KG1 (cell line): ENCODE measurements at regions not wholly inside any gene's neighbourhood (a gene's known extent, or its start where the extent isn't known, plus 50 kb on each side); places are given as distances from the start of the nearest gene placed in this dataset.
A peak's percentile ranks its signal among the peaks of the same experiment; 100 is the strongest.

Experiments used
- DNase-seq: peaks from one replicate; lab custom pipeline; 2025; lab: John Stamatoyannopoulos, UW

DNA sequence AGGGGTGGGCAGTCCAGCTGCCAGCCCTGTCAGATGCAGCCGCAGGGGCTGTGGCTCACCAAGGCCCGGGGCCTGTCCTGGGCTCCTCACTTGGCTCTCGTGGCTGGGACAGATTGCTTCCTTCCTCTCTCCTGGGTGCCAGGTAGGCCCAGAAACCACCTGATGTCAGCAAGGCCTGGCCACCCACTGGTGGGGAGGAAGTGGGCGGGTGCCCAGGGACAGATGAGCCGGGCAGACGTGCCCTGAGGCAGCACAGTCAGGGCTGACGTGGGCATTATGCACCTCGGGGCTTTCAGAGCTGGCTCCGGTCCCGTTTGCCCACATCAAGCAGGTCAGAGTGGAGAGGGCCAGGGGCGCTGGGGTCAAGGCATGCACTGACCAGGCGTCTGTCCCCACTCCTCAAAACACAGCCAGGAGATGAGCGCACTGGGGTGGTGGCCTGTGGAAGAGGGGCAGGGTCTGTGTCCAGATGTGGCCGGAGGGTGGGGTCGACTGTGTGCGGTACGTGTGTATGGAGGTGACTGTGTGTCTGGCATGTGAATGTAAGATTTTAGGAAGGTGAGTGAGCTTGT, 133.2 kb upstream of the PTPN1 start:
- no peak for DNase-seq

DNA sequence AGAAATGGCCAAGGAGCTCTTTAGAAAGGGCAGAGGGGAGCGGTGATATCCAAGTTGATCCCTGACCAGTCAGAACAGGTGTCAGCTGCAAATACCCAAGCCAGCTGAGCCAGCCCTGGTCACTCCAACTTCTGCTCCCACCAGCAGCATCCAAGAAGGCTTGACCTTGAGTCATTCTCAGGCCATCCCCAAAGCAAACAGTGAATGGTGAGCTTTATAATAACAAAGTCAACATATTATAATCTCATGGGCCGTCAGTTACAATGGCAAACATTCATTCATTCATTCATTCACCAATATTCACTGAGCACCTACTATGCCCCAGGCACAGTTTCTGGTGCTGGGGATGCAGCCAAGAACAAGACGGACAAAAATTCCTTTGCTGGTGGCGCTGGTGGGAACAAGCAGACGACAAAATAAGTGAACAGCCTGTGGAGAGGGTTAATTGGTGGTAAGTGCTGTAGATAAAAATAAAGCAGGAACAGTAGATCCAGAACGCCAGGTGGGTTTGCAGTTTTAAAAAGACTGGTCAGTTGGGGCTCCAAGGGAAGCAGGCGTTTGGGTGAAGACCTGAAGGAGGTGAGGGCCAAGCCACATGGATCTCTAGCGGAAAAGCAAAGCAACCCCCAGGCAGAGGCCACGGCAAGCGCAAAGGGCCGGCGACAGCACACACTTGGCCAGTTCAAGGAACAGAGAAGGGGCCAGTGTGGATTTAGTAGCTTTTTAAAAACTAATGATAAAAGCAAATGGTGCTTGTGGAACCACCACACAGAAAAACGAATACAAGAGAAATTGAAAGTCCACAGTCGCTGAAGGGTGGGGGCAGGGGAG, 131.8 kb upstream of the PTPN1 start:
- no peak for DNase-seq

DNA sequence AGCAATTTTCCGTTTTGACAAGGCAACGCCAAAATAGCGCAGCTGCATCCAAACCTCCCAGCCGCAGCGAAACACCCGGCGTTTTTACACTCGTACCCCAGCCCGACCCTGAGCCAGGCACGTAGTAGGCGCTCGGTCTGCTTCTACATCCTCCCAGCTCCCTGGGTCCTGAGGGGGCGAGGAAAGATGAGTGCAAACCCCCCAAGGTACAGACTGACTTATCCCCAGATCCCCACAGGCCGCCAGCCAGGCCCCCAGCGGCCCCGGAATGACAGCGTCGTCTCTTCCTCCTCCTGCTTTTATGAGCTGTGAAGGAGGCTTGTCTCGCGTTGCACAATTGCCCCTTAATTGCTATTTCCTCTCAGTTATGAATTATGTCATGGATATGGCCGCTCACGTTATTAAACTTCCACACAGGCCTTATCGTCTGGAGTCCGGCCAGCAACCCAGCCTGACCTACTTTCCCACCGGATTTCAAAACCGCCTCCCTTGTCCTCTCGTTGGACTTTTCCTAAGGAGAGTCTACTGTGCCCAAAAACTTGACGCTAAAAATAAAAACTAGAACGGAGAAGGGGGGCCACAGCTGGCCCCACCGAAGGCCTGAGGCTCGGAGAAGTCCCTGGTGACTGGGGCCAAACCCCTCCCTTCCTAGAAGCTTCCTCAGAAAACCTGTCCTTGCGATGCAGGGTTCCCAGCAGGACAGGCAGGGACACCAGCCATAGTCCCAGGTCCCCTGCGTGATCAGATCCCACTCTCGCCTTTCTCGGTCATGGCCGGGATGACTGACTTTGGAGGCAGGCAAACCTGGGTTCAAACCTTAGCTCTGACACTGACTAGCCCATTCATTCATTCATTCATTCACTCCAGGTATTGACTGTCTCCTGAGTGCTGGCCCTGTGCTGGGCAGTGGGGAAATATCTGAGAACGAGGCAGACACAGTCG, 130.9 kb upstream of the PTPN1 start:
- no peak for DNase-seq

DNA sequence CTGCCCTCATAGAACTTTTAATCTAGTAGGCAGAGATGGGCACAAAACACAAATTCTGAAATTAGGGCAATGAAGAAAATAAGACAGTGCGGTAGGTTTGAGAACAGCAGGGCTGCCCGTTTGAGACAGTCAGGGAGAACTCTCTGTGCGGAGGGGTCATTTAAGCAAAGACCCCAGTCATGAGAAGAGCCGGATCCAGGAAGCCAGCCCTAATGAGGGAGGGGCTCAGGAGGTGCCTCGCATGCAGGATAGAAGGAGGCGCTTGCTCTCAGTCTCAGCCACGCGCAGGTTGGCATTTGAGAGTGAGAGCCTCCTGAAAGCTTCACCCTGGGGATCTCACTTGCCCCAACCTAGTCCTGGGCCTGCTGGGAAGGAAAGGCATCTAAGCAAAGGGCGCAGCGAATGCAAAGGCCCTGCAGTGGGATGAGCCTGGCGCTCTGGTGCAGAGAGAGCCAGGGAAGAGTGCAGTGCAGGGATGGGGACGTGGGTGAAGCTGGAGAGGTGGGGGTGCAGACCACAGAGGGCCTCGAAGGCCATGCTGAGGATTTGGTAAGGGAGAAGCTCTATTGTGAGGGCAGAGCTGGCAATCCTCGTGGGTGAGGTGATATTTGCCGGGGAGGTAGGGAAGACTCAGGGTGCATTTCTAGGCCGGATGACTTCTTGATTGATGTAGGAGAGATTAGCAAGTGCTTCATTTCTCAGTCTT, 130.0 kb upstream of the PTPN1 start:
- DNase-seq, result no peak

DNA sequence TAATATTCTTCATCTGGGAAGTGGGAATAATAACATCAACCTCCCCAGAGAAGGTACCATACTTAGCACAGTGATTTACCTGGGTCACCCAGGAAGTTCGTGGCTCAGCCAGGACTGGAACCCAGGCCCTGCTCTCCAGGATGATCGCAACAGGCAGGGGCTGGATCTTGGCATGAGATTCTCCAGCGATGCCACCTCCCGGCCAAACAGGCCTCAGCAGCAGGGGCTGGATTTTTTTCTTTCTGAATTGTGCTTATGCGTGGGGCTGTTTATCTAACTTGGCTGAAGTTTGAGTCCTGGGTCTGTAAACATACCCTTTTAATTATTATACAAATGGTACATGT, 129.5 kb upstream of the PTPN1 start:
- DNase-seq, result no peak

DNA sequence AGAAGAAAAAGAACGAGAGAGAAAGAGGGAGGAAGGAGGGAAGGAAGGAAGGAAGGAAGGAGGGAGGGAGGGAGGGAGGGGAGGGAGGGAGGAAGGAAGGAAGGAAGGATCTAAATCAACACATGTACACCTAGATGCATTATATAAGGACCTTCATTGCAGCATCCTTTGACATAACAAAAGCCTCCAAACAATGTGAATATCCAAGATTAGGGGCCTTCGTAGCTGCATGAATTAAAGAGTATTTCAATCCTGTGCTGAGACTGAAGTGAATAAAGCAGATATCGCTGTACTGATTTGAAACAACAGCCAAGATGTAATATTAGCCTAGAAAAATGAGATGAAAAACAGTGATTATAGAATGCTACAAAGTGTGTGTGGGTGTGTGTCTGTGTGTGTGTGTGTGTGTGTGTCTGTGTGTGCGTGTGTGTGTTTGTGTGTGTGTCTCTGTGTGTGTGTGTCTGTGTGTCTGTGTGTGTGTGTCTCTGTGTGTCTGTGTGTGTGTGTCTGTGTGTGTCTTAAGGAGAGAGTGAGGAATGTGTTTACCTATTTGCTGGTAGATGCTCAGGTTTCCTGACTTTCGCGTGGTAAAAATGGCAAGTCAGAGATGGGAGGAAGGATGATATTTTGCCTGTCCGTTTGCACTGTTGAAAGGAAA, 129.0 kb upstream of the PTPN1 start:
- no peak for DNase-seq

DNA sequence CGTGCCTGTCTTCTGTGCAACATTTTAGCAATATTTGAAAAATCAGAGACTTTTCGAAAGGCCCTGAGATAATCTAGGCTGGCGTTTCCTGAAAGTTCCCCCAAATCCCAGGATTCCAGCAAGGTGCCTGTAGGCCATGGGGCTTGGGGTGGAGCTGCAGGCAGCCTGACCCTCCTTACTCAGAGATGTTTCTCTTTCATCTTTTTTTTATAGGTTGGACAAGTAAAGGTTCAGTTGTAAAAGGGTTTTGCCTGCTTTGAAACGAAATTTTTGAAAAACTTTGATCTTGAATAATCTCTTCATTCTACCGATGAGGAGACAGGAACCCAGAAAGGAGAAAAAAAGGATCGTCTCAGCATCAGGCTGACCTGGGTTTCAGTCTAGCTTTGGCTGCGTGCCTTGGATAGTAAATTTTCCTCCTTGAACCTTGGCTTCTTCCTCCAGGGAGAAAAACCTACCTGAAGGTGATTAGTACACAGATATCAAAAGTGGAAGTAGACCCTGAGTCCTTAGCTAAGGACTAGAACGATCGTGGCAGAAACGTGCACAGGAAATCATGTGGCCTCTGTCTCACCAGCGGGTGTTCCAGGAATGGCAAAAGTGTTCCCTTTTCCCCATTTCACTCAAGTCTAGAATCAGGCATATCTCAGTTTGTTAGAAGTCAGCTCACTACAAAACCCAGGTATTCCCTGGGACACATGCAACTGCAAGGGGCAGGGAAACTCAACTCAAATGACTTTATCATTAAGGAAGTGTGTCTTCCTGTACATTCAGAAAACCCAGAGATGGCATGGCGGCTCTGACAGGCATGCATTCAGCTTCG, 128.2 kb upstream of the PTPN1 start:
- no peak for DNase-seq

DNA sequence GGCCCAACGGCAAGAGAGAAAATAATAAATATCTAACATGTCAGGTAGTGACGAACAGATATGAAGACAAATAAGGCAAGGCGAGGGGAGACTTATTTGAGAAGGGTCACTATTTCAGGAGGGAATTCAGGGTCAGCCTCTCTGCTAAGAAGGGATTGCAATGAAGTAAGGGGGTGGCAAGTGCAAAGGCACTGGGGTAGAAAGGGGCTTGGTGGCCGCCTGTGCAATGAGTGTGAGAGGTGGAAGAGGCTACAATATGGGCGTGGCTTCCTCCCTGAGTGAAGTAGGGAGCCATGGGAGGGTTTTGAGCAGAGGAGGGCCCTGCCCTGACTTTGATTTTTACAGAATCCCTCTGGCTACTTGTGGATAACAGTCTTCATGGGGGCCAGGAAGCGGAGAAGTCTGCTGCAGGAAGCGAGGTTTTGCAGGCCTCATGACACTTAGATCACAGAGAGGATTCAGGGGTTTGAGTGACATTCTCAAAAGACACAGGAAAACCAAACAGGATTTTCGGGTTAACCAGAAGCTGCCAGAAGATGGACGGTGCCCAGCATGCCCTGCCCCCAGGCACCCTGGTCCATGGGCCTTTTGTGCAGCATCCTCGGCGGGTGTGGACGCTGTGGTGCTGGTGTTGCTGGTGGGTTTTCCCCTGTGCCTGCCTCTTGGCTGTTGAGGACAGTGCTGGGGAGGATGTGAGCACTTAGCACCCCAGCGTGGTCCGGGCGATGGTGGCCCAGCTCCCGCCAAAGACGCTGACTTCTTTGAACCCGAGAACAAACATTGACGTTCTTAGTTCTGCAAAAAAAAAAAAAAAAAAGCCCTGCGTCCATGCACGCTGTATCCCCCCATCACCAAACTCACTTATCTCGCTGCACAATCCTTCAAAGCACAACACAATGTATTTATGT, 124.2 kb upstream of the PTPN1 start:
- peak; percentile 61 for DNase-seq

DNA sequence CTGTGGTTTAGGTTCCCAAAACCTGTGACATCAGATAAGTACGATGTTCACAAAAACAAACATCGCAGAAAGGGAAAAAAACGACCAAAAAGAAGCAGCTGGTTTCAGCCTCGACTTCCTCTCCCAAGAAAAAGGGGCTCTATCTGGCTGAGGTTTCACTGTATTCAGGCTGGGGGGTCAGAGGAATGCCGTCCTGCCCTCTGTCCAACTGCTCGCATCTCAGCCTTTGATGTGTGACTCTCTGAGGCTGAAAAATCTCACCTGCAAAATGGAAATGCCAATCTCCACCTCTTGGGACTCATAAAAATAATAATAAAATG, 123.6 kb upstream of the PTPN1 start:
- DNase-seq, result no peak

DNA sequence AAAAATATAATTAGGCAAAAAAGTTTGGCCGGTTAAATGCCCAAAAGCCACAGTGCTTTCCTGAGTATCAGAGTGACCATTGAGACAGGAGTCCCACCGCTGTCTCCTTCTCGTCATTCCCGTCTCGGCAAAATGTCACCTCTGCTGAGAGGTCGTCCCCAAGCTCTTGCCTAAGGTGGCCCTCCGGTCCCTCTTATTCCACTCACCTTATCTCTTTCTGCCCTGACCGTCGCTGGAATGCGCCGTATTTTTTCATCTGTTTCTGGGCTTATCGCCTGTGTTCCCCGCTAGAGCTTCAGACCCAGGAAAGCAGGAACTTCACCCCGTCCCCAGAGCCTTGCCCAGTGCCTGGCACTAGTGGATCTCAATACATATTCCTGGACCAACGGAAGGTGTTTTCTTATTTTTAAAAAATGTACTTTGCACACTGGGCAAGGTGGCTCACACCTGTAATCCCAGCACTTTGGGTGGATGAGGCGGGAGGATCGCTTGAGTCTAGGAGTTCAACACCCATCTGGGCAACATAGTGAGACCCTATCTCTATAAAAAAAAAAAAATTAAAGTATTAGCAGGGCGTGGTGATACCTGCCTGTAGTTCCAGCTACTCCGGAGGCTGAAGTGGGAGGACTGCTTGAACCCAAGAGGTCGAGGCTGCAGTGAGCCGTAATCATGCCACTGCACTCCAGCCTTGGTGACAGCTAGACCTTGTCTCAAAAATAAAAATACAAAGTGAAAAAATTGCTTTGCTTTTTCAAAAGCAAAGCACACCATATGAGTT, 122.8 kb upstream of the PTPN1 start:
- DNase-seq, result no peak

DNA sequence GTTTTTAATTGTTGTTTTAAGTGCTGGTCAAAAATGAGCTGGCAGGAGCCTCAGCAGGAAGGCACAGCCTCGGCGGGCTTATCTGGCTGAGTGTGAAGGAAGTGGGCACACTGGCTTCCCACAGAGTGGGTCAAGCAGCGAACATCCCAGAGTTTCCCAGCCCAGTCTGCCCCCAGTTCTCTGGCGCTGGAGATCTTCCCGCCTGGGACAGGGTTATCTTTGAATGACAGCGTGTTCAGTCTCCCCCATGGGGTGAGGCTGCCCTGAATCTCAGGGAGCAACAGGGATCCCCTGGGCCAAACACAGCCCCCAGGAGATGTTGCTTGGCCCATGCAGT, 122.2 kb upstream of the PTPN1 start:
- DNase-seq, result no peak

DNA sequence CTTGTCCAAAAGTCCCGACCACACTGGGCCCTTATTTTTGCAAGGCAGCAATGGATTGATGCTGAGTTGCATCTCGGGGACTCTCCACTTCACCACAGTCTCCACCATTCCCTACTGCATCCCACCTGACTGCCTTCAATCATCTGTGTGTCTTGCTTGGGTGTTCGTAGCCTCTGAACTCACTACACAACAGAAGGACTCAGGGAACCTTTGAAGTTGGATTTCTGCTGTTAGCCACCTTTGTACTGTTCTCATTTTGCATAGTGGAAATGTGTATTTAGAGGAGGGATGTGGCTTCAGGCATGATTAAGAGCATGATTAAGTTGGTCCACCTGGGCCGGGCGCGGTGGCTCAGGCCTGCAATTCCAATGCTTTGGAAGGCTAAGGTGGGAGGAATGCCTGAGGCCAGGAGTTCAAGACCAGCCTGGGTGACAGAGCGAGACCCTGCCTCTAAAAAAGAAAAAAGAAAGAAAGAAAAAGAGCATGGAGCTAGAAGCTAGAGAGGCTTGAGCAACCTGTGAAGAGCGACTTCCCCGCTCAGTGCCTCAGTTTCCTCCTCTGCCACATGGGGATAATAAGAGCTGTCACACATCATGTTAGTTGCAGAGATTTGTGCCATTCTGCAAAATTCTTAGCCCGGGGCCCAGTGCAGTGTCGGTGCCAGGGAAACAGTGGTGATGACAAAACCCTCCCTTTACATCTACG, 121.3 kb upstream of the PTPN1 start:
- DNase-seq, result no peak

DNA sequence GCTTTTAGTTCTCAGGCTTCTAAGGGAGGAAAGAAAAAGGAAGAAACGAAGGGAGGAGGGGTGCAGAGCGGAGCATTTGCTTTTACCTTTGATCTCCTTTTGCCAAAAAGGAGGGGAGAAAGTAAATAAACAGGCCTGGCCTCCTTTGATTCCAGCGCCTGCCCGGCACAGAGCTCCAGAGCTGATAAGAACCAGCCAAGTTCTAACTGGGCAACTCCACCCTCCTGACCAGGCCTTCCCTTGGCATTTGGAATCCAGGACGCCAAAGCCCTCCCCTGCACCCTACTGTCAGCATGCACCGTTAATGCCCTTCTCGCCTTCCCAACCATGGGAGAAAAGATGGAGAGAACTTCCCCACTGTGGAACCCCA, 120.8 kb upstream of the PTPN1 start:
- no peak for DNase-seq

DNA sequence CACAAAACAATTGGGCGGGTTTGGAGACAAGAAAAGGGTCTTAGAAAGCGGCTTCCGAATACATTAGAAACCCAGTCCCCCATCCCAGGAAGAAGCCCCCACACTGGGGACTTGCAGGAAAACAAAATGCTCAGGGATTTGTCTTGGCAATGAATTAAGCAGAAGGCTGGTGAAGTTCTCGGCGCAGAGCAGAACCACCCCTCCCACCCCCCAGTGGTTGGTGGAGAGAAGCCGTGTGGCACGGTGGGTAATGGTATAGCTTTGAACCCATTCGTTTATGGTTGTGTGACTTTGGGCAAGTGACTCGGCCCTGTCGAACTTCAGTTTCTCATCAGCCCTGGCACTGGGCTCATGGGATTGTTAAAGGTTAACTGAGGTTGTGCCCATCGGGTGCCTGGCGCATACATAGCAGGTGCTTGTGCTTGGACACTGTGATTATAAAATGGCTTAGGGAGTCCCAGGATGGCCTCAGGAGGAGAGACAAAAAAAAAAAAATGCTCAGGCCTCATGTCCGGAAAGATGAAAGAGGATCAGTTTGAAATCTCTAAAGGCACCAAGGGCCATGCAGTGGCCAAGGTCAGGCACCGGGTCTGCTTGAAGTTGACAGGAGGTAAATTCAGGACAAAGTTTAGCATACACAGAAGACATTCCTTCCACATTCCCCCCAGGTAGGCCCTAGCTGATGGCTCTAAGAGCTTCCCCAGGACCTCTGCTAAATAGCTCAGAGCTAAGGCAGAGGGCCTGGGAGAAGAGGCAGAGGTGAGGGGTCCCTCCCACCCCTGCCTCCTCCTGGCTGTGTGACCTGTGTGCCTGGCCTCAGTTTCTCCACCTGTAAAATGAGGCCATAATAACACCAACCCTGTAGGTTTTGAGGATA, 120.1 kb upstream of the PTPN1 start:
- DNase-seq, result no peak

DNA sequence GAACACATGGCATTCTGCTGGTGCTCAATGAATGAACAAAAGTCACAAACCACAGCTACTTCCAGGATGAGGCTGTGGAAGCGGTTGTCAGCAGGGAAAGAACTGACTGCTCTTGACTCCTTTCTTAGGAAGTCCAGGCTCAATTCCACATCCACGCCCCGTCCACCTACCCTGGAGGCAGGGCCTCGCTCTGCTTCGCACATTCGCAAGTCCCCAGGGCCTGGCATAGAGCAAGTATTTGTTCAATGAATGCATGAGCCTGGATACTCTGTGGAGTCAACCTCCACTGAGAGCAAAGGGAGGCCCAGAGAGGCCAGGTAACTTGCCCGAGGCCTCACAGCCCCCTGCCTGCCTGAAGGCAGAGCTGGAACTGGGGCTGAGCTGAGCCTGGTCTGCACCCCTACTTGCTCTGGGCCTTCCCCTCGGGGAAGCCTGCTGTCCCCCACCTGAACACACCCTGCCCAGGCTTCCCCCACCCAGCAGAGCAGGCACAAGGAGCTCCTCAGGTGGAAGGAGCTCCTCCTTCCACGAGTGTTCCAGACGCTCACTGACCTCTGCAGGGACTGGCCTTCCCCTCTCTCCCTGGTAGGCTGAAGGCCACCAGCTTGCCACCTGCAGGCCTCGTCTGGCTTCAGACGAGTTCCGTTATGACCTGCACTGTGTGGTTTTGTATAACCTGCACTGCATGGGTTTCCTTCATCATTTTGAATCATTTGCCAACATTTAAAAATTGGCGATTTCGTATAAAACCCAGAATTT, 119.3 kb upstream of the PTPN1 start:
- DNase-seq, result no peak

DNA sequence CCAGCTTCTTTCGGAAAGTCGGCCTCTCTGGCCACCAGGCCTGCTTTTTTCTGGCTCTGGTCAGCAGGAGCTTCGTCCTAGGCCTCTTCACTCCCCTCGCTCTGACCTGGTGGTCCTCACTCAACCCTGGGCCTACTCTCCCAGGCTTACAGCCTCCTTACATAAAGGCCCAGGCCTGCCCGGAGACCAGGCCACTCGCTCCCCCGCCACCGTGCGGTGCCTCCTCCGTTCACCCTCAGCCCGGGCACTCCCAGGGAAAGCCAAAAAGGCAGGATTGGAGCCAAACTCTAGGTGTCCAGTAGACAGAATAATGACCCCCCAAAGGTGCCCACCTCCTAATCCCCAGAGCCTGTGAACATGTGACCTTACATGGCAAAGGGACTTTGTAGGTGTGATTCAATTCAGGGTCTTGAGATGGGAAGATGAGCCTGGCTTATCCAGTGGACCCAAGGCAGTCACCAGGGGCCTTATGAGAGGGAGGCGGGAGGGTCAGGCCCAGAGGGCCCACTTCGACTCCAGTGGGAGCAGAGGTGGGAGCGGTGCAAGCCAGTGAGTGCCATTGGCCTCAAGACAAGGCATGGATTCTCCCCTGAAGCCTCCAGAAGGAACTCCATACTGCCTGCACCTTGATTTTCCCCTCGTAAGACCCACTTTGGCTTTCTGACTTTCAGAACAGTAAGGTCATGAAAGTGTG, 118.6 kb upstream of the PTPN1 start:
- no peak for DNase-seq
